HG02798 (cell line): ENCODE measurements at regions not wholly inside any gene's neighbourhood (a gene's known extent, or its start where the extent isn't known, plus 50 kb on each side); places are given as distances from the start of the nearest gene placed in this dataset.

Source experiments
- ATAC-seq: cut with Tn5 transposase; IDR thresholded peaks from one replicate; pipeline ENCODE4 v1.9.1; 2021; ENCODE audit warnings: mild to moderate bottlenecking; ENCODE audit not compliant: unreplicated experiment, poor library complexity

DNA sequence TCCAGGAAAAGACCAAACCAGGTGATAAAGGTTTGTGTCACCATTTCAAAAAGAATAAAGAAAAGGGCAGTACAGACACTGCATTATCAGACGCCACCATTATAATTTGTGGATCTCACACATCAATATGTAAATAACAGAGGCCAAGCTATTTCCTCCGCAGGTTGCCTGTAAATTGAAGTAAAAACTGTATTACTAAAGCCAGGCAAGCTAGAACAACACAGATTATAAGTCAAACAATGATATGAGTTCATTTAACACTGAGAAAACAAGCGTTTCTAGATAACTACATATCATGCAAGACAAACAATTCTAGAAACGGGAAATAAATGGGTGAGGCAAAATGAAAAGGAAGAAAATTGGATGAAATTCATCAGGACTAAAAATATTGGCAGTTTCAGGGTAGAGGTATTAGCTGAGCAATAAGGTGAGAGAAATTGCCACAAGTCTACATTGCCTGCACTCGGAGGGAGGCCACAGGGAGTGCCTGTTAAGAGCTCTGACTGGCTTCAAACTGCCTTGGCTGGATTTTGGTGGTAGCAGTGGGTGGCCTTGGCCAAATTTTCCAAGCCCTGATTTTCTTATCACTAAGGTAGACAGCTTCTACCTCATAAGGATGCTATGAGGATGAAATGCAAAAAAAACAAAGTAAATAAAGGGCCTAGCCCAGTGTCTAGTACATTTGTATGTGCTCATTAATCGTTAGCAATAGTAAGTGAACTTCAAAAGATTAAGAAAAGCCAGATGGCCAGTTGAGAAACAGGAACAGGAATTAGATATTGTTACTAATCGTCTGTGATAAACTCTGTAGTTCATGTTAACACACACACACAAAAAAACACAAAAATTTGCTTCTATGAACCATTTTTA, 240.0 kb upstream of the NFE2L3 start:
- ATAC-seq = no peak

GRCh38 chr7:25913598-25914224, 238.3 kb upstream of the NFE2L3 start:
- no peak for ATAC-seq

- ATAC-seq = no peak
These were observed 233.3 kb upstream of the NFE2L3 start for GRCh38 chr7:25918731-25919130.

DNA sequence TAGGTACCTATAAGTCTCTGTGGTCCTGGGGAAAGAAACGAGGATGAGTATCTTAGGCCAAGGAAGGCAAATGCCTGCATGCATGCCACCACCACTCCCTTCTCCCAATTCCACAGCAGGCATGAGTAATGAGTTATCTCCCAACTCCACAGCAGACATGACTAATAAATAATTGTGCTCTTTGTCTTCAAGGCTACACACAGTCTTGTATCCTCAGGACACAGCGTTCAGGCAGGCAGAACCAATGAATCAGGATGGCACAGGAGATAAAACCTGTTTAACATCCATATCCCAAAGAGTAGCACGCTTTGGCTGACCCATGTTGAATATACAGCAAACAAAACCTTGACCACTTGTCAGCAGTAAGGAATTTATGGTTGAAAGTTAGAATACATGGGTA, 229.7 kb upstream of the NFE2L3 start:
- ATAC-seq = no peak

DNA sequence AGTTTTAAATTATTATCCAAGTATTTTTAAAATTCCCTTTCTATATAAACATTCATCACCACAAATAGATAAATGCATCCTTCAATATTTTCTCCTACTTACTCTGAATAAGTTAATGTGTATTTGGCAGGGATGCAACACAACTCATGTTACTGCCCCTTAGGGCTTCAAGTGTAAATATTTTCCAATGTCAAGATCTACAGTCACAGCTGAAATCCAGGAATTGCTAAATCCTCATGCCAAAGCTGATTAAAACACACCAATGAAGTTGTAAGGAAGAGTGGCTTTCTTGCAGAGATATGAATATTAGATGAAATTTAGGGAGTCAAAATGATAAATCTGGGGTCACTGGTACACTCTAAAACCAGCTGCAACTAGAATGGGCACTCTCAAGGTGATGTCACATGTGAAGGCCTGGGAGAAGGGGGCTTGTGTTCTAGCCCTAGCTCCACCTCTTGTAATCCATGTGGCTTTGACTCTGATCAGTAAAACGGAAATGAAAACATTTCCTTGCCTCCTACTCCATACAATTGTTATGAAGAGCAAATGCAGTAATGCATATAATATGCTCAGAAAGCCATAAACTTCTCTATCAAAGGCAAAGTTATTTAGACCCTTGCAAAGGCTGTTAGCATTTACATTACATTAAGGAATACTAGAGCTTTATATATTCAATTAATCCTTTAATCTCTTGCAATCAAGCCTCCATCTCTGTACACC, 228.1 kb upstream of the NFE2L3 start:
- no peak for ATAC-seq

- ATAC-seq = no peak
These were observed 226.0 kb upstream of the NFE2L3 start for GRCh38 chr7:25926009-25926408.

- no peak for ATAC-seq
These were observed 225.5 kb upstream of the NFE2L3 start for GRCh38 chr7:25926451-25926850.

- no peak for ATAC-seq
These were observed 224.9 kb upstream of the NFE2L3 start for GRCh38 chr7:25926891-25927625.

DNA sequence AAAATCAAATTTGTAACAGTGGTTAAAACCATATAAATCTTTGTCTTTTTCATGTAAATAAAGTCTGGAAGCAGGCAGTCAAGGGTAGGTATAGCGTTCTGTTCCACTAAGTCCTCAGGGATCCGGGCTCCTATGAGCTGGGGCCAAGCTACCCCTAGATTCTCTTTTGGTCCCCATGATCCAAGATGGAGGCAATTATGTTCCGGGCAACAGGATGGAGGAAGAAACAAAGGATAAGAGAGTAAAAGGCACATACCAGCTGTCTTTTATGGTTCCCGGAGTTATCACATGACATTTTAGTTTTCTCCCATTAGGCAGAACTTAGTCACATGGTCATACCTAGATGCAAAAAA, 224.4 kb upstream of the NFE2L3 start:
- ATAC-seq = no peak

DNA sequence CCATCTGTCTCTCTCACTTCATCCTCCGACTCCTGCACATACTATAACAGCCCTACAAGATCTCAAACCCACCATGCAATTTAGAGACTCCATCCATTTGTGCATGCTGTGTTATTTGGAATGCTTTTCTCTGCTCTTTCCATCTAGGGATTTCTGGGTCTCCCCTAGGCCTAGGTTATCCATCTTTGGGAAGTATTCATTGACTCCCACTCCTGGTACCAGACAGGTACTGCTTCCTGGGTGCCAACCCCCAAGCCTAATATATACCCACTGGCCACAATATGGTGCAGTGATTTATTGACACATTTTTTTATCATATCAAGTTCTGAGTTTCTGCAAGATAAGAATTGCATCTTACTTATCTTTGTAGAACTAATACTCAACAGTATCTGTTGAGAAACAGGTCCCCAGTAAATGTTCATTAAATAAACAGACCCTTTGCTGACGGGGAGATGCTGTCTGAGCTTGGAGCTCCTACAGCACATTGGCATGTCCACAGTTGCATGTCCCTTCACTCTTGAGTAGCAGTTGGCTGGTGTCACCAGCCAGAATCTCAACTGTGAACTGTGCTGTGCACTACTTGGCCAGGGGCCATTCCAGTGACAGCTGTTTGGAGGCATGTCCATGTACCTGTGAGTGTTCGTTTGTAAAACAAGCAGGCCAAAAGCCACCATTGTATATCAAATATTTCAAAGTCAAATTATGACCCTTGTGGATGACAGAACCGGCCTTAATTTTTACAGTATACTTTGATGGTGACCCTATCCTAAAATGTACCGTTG, 223.3 kb upstream of the NFE2L3 start:
- ATAC-seq = no peak

DNA sequence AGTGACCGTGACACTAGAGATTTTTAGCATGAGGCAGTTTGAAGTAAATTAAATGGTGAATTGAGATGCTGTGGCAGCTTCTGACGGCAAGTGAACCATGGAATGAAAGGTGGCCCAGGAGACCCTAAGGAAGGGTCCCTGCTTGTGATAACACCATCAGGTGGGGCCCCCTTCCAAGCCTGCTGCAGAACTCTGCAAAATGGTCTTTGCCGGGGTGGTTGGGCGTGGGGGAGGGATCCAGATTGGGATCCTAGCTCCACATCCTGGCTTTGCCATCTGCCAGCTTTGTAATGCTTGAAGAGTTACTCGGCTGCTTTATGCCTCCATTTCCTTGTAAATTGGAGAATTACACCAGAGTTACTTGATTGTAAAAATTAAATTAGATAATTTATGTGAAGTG, 222.6 kb upstream of the NFE2L3 start:
- ATAC-seq = no peak

- no peak for ATAC-seq
These were observed 221.4 kb upstream of the NFE2L3 start for GRCh38 chr7:25930492-25931048.

- ATAC-seq = no peak
These were observed 220.8 kb upstream of the NFE2L3 start for GRCh38 chr7:25931156-25931555.

- no peak for ATAC-seq
These were observed 218.1 kb upstream of the NFE2L3 start for GRCh38 chr7:25933921-25934320.

GRCh38 chr7:25940086-25940906, 211.7 kb upstream of the NFE2L3 start:
- ATAC-seq = peak; percentile 39

DNA sequence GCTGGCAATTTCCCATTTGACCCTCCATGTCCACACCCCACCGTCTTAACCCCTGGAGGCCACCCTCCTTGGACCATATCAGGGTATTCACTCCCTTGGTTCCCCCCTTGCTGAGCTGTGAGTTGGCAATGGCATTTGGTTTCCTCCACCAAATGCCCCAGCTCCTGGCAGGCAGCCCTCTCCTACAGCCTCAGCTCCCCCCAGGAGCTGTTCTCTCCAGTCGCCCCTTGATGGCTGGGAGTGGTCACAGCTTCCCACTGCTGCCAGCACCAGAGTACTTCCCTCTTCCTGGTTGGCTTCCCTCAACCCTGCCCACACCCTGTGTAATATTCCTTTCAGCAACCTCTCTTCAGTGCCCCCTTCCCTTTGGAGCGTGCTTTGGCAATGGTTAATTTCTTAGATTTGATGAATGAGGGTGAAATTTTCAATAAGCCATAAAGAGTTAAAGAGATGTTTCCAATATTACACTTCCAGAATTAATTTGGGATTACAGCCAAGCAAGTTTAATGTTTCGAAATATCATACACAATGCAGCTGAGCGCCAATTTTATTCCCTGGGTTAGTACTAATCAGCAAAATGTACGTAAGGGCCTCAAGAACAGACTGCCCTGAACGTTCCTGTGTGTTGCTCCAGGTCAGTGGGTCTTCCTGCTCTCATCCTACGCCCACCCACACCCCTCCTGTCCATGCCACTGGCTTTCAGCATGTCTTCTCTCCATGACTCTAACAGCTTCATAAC, 207.1 kb upstream of the NFE2L3 start:
- ATAC-seq = no peak

DNA sequence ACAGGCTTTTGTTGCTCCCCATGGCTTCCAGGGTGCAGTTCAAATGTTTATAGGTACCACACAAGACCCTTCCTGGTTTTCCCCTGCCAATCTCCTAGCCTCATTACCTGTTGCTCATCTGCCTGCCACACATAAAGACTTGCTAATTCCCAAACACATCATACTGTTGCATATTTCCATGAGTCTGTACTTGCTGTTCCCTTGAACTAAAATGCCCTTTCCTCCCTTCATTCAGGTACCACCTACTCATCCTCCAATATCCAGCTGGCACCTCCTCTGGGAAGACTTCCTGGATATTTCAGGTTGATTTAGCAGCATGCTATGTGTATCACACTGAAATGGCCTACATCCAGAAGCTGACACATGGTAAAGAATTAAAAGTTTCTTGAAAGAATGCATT, 206.4 kb upstream of the NFE2L3 start:
- ATAC-seq = no peak

- ATAC-seq = no peak
These were observed 205.8 kb upstream of the NFE2L3 start for GRCh38 chr7:25946181-25946580.
